ENCODE measurements at regions not wholly inside any gene's neighbourhood (a gene's known extent, or its start where the extent isn't known, plus 50 kb on each side); places are given as distances from the start of the nearest gene placed in this dataset.

GRCh38 chr5:171711571-171711970 lies 74.0 kb upstream of the SMIM23 start:
- no peak for TF ChIP-seq CTCF (IDR thresholded peaks at IDR 0.05)
- TF ChIP-seq EZH2phosphoT487 (IDR thresholded peaks at IDR 0.05) = no peak

All from neural progenitor cell (in vitro differentiated cells).